ENCODE measurements at regions not wholly inside any gene's neighbourhood (a gene's known extent, or its start where the extent isn't known, plus 50 kb on each side); places are given as distances from the start of the nearest gene placed in this dataset.
A peak's percentile ranks its signal among the peaks of the same experiment; 100 is the strongest.

DNA sequence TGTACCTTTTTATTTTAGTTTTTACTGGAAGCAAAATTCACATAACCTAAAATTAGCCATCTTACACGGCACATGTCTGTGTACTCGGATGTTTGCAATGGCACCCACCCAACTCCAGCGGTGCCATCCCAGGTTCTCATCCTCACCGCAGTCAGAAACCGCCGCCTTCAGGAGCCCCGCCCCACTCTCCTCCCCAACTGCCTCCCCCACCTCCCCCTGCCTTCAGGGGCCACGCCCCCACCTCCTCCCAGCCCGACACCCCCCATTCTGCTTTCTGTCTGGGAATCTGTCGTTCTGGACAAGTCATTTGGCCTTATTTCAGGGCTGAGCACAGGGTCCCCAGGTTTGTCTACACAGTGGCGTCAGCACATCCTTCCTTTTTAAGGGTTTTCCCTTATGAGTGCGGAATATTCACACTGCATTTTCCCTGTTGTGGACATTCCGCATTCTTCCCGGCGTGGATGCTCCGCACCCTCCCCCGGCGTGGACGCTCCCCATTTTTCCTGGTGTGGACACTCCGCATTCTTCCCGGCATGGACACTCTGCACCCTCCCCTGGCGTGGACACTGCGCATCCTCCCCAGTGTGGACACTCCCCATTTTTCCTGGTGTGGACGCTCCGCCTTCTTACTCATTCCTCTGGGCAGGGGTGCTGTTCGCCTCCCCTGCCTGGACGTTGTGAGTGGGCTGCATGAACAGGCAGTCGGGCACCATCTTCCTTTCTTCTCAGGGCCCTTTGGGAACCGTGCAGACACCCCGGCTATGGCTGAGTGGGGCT is 135.4 kb upstream of the NKX1-1 start:
- Mint-ChIP-seq H3K36me3 (ENCODE audit: low read depth) (peaks cover 3% of the 10 kb centered on the region), H3K27ac (peak overlapping the region in 1 of 3 experiments; percentile 61), H3K4me3 (no peak overlapping the region), H3K27me3 (ENCODE audit: low read depth) (peaks cover 62% of the 10 kb centered on the region), H3K4me1 (peaks cover 4% of the 10 kb centered on the region), H3K9me3 (no peaks in the 10 kb centered on the region)
- TF ChIP-seq, protein P1, sequence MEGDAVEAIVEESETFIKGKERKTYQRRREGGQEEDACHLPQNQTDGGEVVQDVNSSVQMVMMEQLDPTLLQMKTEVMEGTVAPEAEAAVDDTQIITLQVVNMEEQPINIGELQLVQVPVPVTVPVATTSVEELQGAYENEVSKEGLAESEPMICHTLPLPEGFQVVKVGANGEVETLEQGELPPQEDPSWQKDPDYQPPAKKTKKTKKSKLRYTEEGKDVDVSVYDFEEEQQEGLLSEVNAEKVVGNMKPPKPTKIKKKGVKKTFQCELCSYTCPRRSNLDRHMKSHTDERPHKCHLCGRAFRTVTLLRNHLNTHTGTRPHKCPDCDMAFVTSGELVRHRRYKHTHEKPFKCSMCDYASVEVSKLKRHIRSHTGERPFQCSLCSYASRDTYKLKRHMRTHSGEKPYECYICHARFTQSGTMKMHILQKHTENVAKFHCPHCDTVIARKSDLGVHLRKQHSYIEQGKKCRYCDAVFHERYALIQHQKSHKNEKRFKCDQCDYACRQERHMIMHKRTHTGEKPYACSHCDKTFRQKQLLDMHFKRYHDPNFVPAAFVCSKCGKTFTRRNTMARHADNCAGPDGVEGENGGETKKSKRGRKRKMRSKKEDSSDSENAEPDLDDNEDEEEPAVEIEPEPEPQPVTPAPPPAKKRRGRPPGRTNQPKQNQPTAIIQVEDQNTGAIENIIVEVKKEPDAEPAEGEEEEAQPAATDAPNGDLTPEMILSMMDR (IDR thresholded peaks at IDR 0.05; ENCODE audit: unreplicated experiment in 3 of 3) = no peak

DNA sequence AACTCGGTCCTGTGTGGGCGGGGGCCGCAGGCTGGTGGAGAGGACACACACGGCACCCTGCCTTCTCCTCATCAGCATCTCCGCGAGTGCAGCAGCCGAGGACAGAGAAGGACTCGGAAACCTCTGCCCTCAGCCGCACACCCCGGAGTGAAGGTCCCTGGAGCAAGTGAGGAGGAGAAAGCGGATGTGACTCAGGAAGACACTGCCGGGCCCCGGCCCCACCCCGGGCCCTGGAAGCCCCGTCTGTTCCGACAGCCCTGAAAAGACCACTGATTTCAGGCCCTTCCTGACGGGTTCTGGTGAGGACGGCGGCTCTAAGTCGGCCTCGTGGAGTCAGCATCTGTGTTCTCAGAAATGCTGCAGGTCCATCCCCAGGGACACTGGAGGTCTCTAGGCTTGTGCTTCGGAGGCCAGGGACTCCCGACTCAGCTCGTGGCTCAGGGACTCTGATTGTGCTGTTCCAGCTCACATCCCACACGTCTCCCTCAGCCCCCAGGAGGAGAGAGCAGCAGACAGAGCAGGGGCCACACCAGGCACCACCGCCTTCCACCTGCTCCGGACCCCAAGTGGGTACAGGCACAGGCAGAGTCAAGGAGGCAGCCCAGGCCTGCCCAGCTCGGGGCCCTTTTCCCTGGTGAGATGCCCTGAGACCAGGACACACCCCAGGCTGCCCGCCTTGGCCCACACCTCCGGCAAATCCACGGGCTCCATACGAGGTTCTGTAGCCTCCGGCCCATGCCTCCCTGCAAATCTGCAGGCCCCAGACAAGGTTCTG is 134.5 kb upstream of the NKX1-1 start:
- Mint-ChIP-seq H3K4me1 (peaks cover 4% of the 10 kb centered on the region), H3K27me3 (ENCODE audit: low read depth) (peaks cover 63% of the 10 kb centered on the region), H3K4me3 (no peak overlapping the region), H3K9me3 (no peaks in the 10 kb centered on the region), H3K27ac (no peak overlapping the region), H3K36me3 (ENCODE audit: low read depth) (peaks cover 3% of the 10 kb centered on the region)
- TF ChIP-seq, protein P1 (IDR thresholded peaks at IDR 0.05; ENCODE audit: unreplicated experiment in 3 of 3) = no peak

DNA sequence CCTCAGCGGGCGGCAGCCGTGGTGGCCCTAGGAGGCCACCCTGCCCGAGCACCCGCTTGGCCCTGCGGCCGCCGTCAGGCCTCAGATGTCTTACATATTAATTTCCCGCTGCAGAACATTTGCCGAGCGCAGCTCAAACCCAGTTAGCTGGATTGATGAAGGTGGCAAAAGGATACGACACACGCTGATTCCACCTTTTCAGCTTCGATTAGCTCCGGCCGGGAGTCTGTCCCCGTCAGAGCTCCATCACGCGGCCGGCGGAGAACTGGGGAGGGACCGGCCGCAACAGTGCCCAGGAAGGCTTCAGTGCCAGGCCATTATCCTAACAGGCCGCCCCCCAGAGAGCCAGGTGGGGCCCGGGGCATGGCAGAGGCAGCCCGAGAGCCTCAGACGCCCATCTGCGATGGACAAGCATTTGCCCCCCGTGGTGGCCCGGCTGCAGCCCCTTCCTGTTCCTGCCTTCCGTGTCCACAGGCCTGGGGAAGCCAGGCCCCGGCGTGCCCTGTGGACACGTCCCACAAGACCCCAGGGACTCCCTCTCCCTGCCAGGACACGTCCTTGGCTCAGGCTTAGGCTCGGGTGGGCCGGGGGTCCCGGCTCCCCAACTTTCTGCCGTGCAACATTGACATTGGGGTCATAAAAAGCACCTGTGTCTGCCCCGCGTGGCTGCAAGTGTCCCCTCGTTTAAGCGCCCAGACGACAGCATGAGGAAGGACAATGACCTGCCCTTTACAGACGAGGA is 133.8 kb upstream of the NKX1-1 start:
- H3K4me3 Mint-ChIP-seq = no peak overlapping the region
- peaks cover 69% of the 10 kb centered on the region for H3K27me3 Mint-ChIP-seq (ENCODE audit: low read depth)
- H3K4me1 Mint-ChIP-seq = peaks cover 4% of the 10 kb centered on the region
- H3K9me3 Mint-ChIP-seq = no peaks in the 10 kb centered on the region
- no peak overlapping the region for H3K27ac Mint-ChIP-seq
- peaks cover 3% of the 10 kb centered on the region for H3K36me3 Mint-ChIP-seq (ENCODE audit: low read depth)
- TF ChIP-seq, protein P1 (IDR thresholded peaks at IDR 0.05; ENCODE audit: unreplicated experiment in 3 of 3) = no peak

DNA sequence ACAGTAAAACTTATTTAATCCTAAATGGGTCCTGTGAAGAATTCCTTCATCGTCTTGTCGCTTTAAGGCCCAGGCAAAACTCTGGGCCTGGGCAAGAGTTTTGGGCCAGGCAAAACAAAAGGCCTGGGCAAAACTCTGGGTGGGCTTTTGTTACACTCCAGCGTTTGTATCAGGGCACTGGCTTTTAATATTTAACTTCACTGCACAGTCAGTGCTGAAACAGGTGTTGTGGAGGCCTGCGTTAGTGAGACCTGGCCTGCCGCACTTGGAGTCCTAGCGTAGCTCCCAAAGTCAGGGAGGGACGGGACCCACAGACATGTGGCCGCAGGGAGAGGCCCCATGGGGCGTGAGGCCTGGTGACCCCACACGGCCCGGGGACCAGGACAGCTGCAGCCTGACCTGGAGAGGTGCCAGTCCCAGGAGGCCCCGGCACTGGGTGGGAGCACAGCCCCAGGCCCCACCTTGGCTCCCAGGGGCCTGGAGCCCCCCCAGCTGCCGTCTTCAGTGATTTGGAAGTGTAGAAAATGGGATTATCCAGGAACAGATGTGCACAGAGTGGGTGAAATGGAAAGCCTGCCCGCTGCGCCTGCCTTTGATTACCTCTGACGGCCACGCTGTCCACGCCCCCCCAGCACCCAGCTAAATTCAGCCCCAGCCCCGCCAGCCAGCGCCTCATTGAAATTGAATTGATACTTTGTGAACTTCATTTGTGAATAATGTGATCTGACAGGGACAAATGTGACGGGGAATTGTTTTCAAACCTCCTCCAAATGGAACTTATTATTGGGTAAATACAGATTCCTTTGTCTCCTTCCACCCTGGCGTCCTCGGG is 132.9 kb upstream of the NKX1-1 start:
- peaks cover 69% of the 10 kb centered on the region for H3K27me3 Mint-ChIP-seq (ENCODE audit: low read depth)
- H3K36me3 Mint-ChIP-seq (ENCODE audit: low read depth) = peaks cover 3% of the 10 kb centered on the region
- H3K9me3 Mint-ChIP-seq = no peaks in the 10 kb centered on the region
- no peak overlapping the region for H3K4me3 Mint-ChIP-seq
- peaks cover 5% of the 10 kb centered on the region for H3K4me1 Mint-ChIP-seq
- H3K27ac Mint-ChIP-seq = peak overlapping the region in 2 of 3 experiments; percentile 16 to 42
- TF ChIP-seq, protein P1 (IDR thresholded peaks at IDR 0.05; ENCODE audit: unreplicated experiment in 3 of 3) = no peak

DNA sequence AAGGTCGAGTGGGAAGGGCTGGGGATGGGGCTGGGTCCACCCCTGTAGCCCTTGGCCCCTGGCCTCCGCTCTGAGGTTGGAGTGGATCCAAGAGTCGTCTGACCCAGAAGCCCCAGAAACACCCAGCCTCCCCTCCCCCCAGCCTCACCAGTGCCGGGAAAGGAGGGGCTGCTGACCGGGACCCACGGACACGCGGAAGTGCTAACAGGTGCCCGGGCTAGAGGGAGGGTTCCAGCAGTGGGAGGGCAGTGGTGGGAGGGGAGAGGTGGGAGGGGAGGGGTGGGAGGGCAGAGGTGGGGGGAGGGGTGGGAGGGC is 131.8 kb upstream of the NKX1-1 start:
- H3K27me3 Mint-ChIP-seq (ENCODE audit: low read depth) = peaks cover 73% of the 10 kb centered on the region
- H3K4me1 Mint-ChIP-seq = peaks cover 14% of the 10 kb centered on the region
- H3K27ac Mint-ChIP-seq = no peak overlapping the region
- TF ChIP-seq, protein P1 (IDR thresholded peaks at IDR 0.05; ENCODE audit: unreplicated experiment in 3 of 3) = no peak
- no peaks in the 10 kb centered on the region for H3K9me3 Mint-ChIP-seq
- H3K4me3 Mint-ChIP-seq = no peak overlapping the region
- peaks cover 3% of the 10 kb centered on the region for H3K36me3 Mint-ChIP-seq (ENCODE audit: low read depth)

All from nephron (organoid).